Left lung (tissue), 4 donors: ENCODE measurements at regions not wholly inside any gene's neighbourhood (a gene's known extent, or its start where the extent isn't known, plus 50 kb on each side); places are given as distances from the start of the nearest gene placed in this dataset.

Source experiments
- ATAC-seq: fragments of 200-7000 bp; cut with Tn5 transposase; one replicate; pipeline ENCODE4 v1.9.1; 2020; ENCODE audit warnings: moderate library complexity
- DNase-seq, 4 donors: peaks; one replicate each; pipeline ENCODE4 v3.0.0-alpha.2; 2013 to 2020
- H3K27ac ChIP-seq, 2 donors: fragments of 200-600 bp; sonication (generic) in 1 of 2; one replicate each; pipeline versions ENCODE4 v1.5.0 to v1.8.0; 2020 to 2021
- H3K27me3 ChIP-seq, 2 donors: fragments of 200-600 bp; sonication (generic) in 1 of 2; one replicate each; pipeline versions ENCODE4 v1.5.0 to v1.8.0; 2020 to 2021
- H3K36me3 ChIP-seq, 2 donors: fragments of 200-600 bp; sonication (generic) in 1 of 2; one replicate each; pipeline versions ENCODE4 v1.5.0 to v1.8.0; 2020 to 2021
- H3K4me1 ChIP-seq, 2 donors: fragments of 200-600 bp; one replicate each; pipeline ENCODE4 v1.8.0; 2021
- H3K4me3 ChIP-seq, 2 donors: fragments of 200-600 bp; sonication (generic) in 1 of 2; one replicate each; pipeline versions ENCODE4 v1.5.0 to v1.8.0; 2020 to 2021; ENCODE audit warnings: mild to moderate bottlenecking in 1 of 2
- H3K9me3 ChIP-seq, 2 donors: fragments of 200-600 bp; sonication (generic) in 1 of 2; one replicate each; pipeline versions ENCODE4 v1.5.0 to v1.8.0; 2020 to 2021
- intact Hi-C, 2 donors: fragments of 100-400 bp; cut with DNase I; formaldehyde crosslinking; loops; one replicate each; pipeline versions ENCODE4 v1.11.2 to v1.14.2; 2022
- TF ChIP-seq, protein P1 (sequence below), 2 donors: fragments of 200-600 bp; sonication (generic) in 1 of 2; IDR thresholded peaks; one replicate each; pipeline versions ENCODE4 v1.5.0 to v1.8.0; 2021; ENCODE audit warnings: antibody characterized with exemption in 2 of 2
- donor health status: DM: no; HTN: yes; CAD: no.
- donor health status: DM: no; HTN: no; CAD: no.

DNA sequence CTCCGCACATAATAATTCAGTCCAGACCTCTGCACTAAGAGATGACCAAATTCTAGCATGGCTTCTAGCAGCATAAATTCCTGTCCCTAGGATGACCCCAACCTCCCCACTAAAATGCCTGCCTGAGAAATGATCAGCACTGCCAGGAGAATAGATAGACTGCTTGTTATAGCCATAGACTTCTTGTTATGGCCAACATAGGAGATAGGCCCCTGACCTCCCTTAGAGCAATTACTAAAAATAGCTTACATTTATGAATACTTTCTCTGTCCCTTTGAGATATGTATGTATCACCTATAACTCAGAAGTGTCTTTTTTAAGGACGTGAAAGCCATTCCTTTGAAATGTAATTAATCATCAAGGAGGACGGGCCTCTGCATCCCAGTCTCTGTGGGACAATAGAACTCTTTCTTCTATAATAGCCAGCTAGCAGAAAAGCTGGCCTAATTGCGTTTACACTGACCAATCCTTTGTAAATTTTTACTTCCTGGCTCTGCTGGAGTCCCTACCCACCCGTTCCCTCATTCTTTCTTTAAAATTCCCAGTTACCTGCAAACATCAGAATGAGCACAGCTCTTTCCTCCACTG, 1002.7 kb downstream of the CDH18 start:
- intact Hi-C loops = no loop called here
- Histone ChIP-seq H3K36me3 (no peaks in the 10 kb centered on the region), H3K27me3 (no peaks in the 10 kb centered on the region), H3K9me3 (peaks cover 0 to 17% of the 10 kb centered on the region in 2 donors), H3K27ac (no peak overlapping the region), H3K4me1 (no peaks in the 10 kb centered on the region), H3K4me3 (no peak overlapping the region)
- ATAC-seq (no peak), DNase-seq (no peak)
- TF ChIP-seq, protein P1, sequence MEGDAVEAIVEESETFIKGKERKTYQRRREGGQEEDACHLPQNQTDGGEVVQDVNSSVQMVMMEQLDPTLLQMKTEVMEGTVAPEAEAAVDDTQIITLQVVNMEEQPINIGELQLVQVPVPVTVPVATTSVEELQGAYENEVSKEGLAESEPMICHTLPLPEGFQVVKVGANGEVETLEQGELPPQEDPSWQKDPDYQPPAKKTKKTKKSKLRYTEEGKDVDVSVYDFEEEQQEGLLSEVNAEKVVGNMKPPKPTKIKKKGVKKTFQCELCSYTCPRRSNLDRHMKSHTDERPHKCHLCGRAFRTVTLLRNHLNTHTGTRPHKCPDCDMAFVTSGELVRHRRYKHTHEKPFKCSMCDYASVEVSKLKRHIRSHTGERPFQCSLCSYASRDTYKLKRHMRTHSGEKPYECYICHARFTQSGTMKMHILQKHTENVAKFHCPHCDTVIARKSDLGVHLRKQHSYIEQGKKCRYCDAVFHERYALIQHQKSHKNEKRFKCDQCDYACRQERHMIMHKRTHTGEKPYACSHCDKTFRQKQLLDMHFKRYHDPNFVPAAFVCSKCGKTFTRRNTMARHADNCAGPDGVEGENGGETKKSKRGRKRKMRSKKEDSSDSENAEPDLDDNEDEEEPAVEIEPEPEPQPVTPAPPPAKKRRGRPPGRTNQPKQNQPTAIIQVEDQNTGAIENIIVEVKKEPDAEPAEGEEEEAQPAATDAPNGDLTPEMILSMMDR (IDR thresholded peaks at IDR 0.05) = no peak

DNA sequence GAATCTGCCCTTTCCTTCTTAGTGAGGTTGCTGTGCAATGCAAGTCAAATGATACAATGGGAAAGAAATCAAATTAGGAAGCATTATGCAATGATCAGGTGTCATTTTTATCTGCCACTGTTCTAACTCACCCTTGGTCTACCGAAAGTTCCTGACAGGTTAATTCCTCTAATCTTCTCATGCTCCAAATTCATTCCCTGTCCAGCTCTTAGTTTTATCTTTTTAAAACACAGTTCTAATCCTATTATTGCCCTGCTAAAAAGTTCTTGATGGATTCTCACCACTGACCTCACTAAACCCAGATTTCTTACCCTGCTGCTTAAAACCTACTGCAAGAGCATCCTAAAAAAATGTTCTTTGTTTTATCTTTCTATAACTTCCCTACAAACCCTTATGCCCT, 1000.9 kb downstream of the CDH18 start:
- Histone ChIP-seq H3K9me3 (peaks cover 0 to 14% of the 10 kb centered on the region in 2 donors), H3K36me3 (no peaks in the 10 kb centered on the region), H3K4me1 (no peaks in the 10 kb centered on the region), H3K4me3 (no peak overlapping the region), H3K27me3 (no peaks in the 10 kb centered on the region), H3K27ac (no peak overlapping the region)
- intact Hi-C loops = no loop called here
- TF ChIP-seq, protein P1 (IDR thresholded peaks at IDR 0.05) = no peak
- DNase-seq (no peak), ATAC-seq (no peak)

DNA sequence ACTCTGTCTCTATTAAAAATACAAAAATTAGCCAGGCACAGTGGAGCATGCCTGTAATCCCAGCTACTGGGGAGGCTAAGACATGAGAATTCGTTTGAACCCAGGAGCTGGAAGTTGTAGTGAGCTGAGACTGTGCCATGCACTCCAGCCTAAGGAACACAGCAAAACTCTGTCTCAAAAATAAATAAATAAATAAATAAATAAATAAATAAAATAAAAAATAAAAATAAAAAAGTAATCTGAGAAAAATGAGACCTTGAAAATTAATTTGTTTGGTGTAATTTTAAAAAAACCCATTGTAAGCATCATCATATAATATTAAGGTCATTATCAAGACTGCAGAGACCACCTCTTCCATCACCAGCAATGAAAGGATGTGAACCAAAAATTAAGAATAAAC, 997.1 kb downstream of the CDH18 start:
- H3K36me3 ChIP-seq = no peaks in the 10 kb centered on the region
- TF ChIP-seq, protein P1 (IDR thresholded peaks at IDR 0.05) = no peak
- no peak overlapping the region for H3K27ac ChIP-seq
- H3K9me3 ChIP-seq = no peaks in the 10 kb centered on the region
- intact Hi-C loops = no loop called here
- no peak overlapping the region for H3K4me3 ChIP-seq
- H3K27me3 ChIP-seq = no peaks in the 10 kb centered on the region
- no peaks in the 10 kb centered on the region for H3K4me1 ChIP-seq
- ATAC-seq (no peak), DNase-seq (no peak)

DNA sequence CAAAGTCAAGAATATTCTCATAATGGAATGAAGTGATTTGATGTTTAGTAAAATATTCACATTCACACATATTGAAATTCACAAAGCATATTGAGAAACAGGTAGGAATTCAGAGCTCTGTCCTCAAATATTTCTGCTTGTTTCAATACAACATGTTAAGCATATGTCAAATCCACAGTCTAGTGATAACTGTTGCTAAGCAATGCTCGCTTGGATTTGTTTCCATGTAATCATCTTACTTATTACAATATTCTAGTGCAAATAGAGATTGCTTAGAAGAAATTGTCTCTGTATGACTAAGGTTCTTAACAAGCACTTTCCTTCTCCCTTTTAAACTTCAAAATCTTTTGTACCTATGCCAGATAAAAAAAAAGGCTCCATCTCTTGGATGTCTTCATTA, 995.7 kb downstream of the CDH18 start:
- DNase-seq (no peak), ATAC-seq (no peak)
- intact Hi-C loops = no loop called here
- no peak overlapping the region for H3K27ac ChIP-seq
- H3K27me3 ChIP-seq = no peaks in the 10 kb centered on the region
- no peaks in the 10 kb centered on the region for H3K4me1 ChIP-seq
- no peaks in the 10 kb centered on the region for H3K36me3 ChIP-seq
- TF ChIP-seq, protein P1 (IDR thresholded peaks at IDR 0.05) = no peak
- H3K9me3 ChIP-seq = no peaks in the 10 kb centered on the region
- H3K4me3 ChIP-seq = no peak overlapping the region

DNA sequence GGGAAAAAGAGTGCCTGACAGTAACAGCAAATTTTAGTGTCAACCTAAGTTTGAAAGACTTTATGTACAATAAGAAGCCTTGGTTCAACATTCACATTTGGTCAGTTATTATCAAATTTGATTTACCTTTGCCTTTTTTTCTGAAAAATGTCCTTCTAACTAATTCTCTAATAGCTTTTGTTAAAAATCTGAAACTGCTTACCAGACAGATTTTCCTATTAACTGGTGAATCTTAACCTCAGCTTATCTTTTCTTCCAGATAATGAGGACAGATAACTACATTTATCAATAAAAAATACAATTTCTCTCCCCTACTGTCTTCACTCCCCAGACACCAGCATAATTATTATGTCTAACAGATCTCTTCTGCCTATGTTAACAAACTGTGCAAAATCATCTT, 988.5 kb downstream of the CDH18 start:
- Histone ChIP-seq H3K4me1 (no peaks in the 10 kb centered on the region), H3K27ac (no peak overlapping the region)

More for the DNA sequence above, 988.5 kb downstream of the CDH18 start:
- intact Hi-C loops = loop anchor here in 1 of 2 donors (5.0 kb wide), 1 partner anchor 308 kb away; no protein-coding TSS in a partner anchor
- peaks cover 0 to 2% of the 10 kb centered on the region in 2 donors for H3K9me3 ChIP-seq
- no peak overlapping the region for H3K4me3 ChIP-seq
- H3K27me3 ChIP-seq = no peaks in the 10 kb centered on the region
- DNase-seq (no peak), ATAC-seq (no peak)
- no peaks in the 10 kb centered on the region for H3K36me3 ChIP-seq
- TF ChIP-seq, protein P1 (IDR thresholded peaks at IDR 0.05) = no peak
